Central memory CD8-positive, alpha-beta T cell (primary cell): ENCODE measurements at regions not wholly inside any gene's neighbourhood (a gene's known extent, or its start where the extent isn't known, plus 50 kb on each side); places are given as distances from the start of the nearest gene placed in this dataset.
"Not testable (repeated sequence)": the region's sequence is repeated elsewhere in the genome, so short reads cannot be mapped to it uniquely, and the experiment has no call there.

Experiments used
- ATAC-seq: fragments of 150-1000 bp; cut with Tn5 transposase; replicated peaks from 2 replicates; pipeline ENCODE4 v1.10.0; 2022; ENCODE audit warnings: mild to moderate bottlenecking, moderate FRiP score, moderate number of reproducible peaks; ENCODE audit not compliant: poor library complexity, severe bottlenecking; ENCODE audit errors: extremely low read depth
- DNase-seq, 2 donors: peaks; one replicate each; pipeline ENCODE4 v3.0.0; 2021; ENCODE audit warnings: low spot score in 2 of 2
- H3K27ac Mint-ChIP-seq: one replicate; pipeline ENCODE4 v1.8.0; 2022; ENCODE audit warnings: low read depth, mild to moderate bottlenecking, moderate library complexity, mixed read lengths
- H3K27me3 Mint-ChIP-seq: one replicate; pipeline ENCODE4 v1.8.0; 2022; ENCODE audit warnings: mixed read lengths
- H3K36me3 Mint-ChIP-seq: one replicate; pipeline ENCODE4 v1.8.0; 2022; ENCODE audit warnings: mild to moderate bottlenecking, moderate library complexity, mixed read lengths; ENCODE audit not compliant: insufficient read depth
- H3K4me1 Mint-ChIP-seq: one replicate; pipeline ENCODE4 v1.8.0; 2022; ENCODE audit warnings: mixed read lengths
- H3K4me3 Mint-ChIP-seq: one replicate; pipeline ENCODE4 v1.8.0; 2022; ENCODE audit warnings: mild to moderate bottlenecking, moderate library complexity, mixed read lengths
- H3K9me3 Mint-ChIP-seq: one replicate; pipeline ENCODE4 v1.8.0; 2022; ENCODE audit warnings: mixed read lengths

GRCh38 chr9:25731895-25732794, 53.9 kb upstream of the TUSC1 start:
- not testable (repeated sequence) for H3K27me3 Mint-ChIP-seq, H3K27ac Mint-ChIP-seq, H3K4me3 Mint-ChIP-seq, H3K36me3 Mint-ChIP-seq, ATAC-seq, H3K4me1 Mint-ChIP-seq, DNase-seq
- H3K9me3 Mint-ChIP-seq = peaks cover 10% of the 10 kb centered on the region
